ENCODE measurements at regions not wholly inside any gene's neighbourhood (a gene's known extent, or its start where the extent isn't known, plus 50 kb on each side); places are given as distances from the start of the nearest gene placed in this dataset.

DNA sequence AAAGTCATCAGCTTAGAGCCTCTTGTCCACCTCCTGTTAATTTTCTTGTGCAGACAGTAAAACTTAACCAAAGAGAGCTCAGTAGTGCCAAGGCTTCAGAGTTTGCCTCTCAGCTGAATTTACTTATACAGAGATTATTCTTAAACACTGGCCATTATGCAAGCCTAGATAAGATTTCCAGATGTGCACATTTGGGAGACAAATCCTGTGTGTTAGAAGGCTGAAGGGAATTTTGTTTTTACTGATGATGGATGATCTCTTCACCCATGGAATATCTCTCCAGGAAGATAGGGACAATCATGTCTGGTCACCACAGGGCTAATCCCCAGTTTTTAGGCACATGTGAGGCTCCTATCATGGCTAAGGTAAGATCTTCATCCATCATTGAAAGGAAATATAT is 157.6 kb upstream of the FAT3 start:
- H3F3A ChIP-seq (ENCODE audit: low read length, unreplicated experiment) = no peaks in the 10 kb centered on the region
- peaks cover 8% of the 10 kb centered on the region; the same call in 1 of the 2 replicates for H3K9me3 ChIP-seq (ENCODE audit: low read length)
- TF ChIP-seq EZH2 (IDR thresholded peaks at IDR 0.05; ENCODE audit: low read length, unreplicated experiment) = no peak
- TF ChIP-seq, protein P1, sequence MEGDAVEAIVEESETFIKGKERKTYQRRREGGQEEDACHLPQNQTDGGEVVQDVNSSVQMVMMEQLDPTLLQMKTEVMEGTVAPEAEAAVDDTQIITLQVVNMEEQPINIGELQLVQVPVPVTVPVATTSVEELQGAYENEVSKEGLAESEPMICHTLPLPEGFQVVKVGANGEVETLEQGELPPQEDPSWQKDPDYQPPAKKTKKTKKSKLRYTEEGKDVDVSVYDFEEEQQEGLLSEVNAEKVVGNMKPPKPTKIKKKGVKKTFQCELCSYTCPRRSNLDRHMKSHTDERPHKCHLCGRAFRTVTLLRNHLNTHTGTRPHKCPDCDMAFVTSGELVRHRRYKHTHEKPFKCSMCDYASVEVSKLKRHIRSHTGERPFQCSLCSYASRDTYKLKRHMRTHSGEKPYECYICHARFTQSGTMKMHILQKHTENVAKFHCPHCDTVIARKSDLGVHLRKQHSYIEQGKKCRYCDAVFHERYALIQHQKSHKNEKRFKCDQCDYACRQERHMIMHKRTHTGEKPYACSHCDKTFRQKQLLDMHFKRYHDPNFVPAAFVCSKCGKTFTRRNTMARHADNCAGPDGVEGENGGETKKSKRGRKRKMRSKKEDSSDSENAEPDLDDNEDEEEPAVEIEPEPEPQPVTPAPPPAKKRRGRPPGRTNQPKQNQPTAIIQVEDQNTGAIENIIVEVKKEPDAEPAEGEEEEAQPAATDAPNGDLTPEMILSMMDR (conservative IDR thresholded peaks at IDR 0.05; ENCODE audit: low read depth, low read length) = no peak
- TF ChIP-seq EZH2phosphoT487 (IDR thresholded peaks at IDR 0.05; ENCODE audit: borderline replicate concordance, low read length) = no peak
- no peak overlapping the region for H3K4me2 ChIP-seq (ENCODE audit: low read length)
- H3K9ac ChIP-seq (ENCODE audit: low read length) = no peak overlapping the region
- H2AFZ ChIP-seq (ENCODE audit: low read length) = no peak overlapping the region
- ATAC-seq (no peak), DNase-seq (no peak)
- intact Hi-C loops (cut with micrococcal nuclease) = no loop called here
- BruUV-seq (replicated peaks) = no TSS peak
- H3K79me2 ChIP-seq (ENCODE audit: low read length) = no peaks in the 10 kb centered on the region
- no peaks in the 10 kb centered on the region for H3K4me1 ChIP-seq (ENCODE audit: insufficient read depth, low read length)
- no peaks in the 10 kb centered on the region for H3K9me2 ChIP-seq (replicated peaks; ENCODE audit: low read length)
- no peaks in the 10 kb centered on the region for H3K36me3 ChIP-seq (ENCODE audit: low read depth, low read length)
- H3K4me3 ChIP-seq (ENCODE audit: low read length) = no peak overlapping the region
- CTCF ChIA-PET = no interaction called here
- H3K27ac ChIP-seq (ENCODE audit: low read length) = no peak overlapping the region
- POLR2A ChIA-PET (ENCODE audit: unreplicated experiment) = no interaction called here
- H4K20me1 ChIP-seq (ENCODE audit: low read length) = no peaks in the 10 kb centered on the region
- H3K27me3 ChIP-seq (ENCODE audit: low read length) = no peaks in the 10 kb centered on the region

DNA sequence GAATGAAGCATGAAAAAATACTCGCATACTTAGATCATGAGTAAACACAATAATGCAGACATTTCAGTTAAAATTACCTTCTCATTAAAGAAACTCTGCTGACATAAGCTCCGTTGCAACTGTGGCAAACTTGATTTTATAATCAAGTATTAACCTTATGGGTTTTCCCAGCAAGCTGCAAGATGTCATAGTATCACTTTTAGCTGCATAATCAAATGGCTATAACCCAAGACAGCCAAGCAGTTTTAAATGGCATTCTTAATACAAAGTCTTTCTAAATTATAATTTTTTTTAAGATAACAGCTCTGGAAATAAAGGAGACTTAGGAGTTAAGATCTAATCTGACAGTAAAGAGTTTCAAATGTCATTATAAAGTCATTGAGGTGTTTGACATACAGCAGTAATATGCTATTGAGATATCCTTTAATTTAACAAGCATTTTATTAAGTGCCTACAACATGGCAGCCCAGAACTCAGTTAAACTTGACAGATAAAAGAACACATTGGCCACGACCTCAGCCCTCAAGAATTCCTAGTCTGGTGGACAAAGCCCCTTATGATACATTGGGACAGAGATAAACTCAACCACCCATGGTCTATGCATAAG is 163.1 kb upstream of the FAT3 start:
- ChIA-PET POLR2A (ENCODE audit: unreplicated experiment) (no interaction called here), CTCF (no interaction called here)
- ATAC-seq = no peak
- Histone ChIP-seq H3K4me1 (ENCODE audit: insufficient read depth, low read length) (no peaks in the 10 kb centered on the region), H3F3A (ENCODE audit: low read length, unreplicated experiment) (no peaks in the 10 kb centered on the region), H2AFZ (ENCODE audit: low read length) (no peak overlapping the region), H3K36me3 (ENCODE audit: low read depth, low read length) (no peaks in the 10 kb centered on the region), H3K27ac (ENCODE audit: low read length) (no peak overlapping the region), H3K79me2 (ENCODE audit: low read length) (no peaks in the 10 kb centered on the region), H3K9ac (ENCODE audit: low read length) (no peak overlapping the region), H3K4me3 (ENCODE audit: low read length) (no peak overlapping the region), H3K9me2 (replicated peaks; ENCODE audit: low read length) (no peaks in the 10 kb centered on the region), H3K27me3 (ENCODE audit: low read length) (no peaks in the 10 kb centered on the region), H3K4me2 (ENCODE audit: low read length) (no peak overlapping the region), H3K9me3 (ENCODE audit: low read length) (peaks cover 8% of the 10 kb centered on the region; the same call in 1 of the 2 replicates), H4K20me1 (ENCODE audit: low read length) (no peaks in the 10 kb centered on the region)
- DNase-seq = no peak
- TF ChIP-seq, protein P1 (conservative IDR thresholded peaks at IDR 0.05; ENCODE audit: low read depth, low read length) = no peak
- TF ChIP-seq EZH2phosphoT487 (IDR thresholded peaks at IDR 0.05; ENCODE audit: borderline replicate concordance, low read length) = no peak
- TF ChIP-seq EZH2 (IDR thresholded peaks at IDR 0.05; ENCODE audit: low read length, unreplicated experiment) = no peak
- BruUV-seq (replicated peaks) = no TSS peak
- intact Hi-C loops (cut with micrococcal nuclease) = no loop called here

DNA sequence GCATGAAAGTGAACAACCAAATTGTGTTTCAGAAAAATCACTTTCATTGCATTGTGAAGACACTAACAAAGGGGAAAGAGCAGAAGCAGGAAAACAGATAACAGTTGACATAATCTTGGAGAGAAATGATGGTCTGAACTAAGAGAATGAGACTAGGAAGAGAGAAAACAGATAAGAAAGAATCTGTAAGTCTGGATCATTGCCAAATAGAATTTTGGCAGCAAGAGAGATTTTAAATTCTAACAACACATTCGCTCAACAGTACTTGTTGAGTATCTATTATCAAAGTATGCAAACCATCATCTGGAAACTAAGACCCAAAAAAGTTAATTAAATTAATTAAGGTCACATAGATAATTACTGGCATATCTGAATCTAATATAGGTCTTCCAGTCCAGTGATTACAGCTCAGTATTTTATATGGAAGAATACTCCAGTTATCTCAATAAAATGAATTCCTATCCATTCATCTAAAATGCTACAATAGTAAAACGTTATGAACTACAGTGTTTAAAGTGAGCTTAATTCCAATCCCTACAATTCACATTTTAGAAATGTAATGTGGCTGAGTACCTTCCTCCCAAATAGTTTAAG is 166.7 kb upstream of the FAT3 start:
- Histone ChIP-seq H3F3A (ENCODE audit: low read length, unreplicated experiment) (no peaks in the 10 kb centered on the region), H3K4me1 (ENCODE audit: insufficient read depth, low read length) (no peaks in the 10 kb centered on the region), H3K27me3 (ENCODE audit: low read length) (no peaks in the 10 kb centered on the region), H3K36me3 (ENCODE audit: low read depth, low read length) (no peaks in the 10 kb centered on the region), H3K4me3 (ENCODE audit: low read length) (no peak overlapping the region), H3K9me3 (ENCODE audit: low read length) (peaks cover 8% of the 10 kb centered on the region; the same call in 1 of the 2 replicates), H3K79me2 (ENCODE audit: low read length) (no peaks in the 10 kb centered on the region), H3K27ac (ENCODE audit: low read length) (no peak overlapping the region), H3K4me2 (ENCODE audit: low read length) (no peak overlapping the region), H2AFZ (ENCODE audit: low read length) (no peak overlapping the region), H3K9ac (ENCODE audit: low read length) (no peak overlapping the region), H4K20me1 (ENCODE audit: low read length) (no peaks in the 10 kb centered on the region), H3K9me2 (replicated peaks; ENCODE audit: low read length) (no peaks in the 10 kb centered on the region)
- TF ChIP-seq, protein P1 (conservative IDR thresholded peaks at IDR 0.05; ENCODE audit: low read depth, low read length) = no peak
- TF ChIP-seq EZH2phosphoT487 (IDR thresholded peaks at IDR 0.05; ENCODE audit: borderline replicate concordance, low read length) (no peak), EZH2 (IDR thresholded peaks at IDR 0.05; ENCODE audit: low read length, unreplicated experiment) (no peak)
- intact Hi-C loops (cut with micrococcal nuclease) = no loop called here
- BruUV-seq (replicated peaks) = no TSS peak
- ChIA-PET CTCF (no interaction called here), POLR2A (ENCODE audit: unreplicated experiment) (no interaction called here)
- ATAC-seq (no peak), DNase-seq (no peak)
